ENCODE measurements at regions not wholly inside any gene's neighbourhood (a gene's known extent, or its start where the extent isn't known, plus 50 kb on each side); places are given as distances from the start of the nearest gene placed in this dataset.

DNA sequence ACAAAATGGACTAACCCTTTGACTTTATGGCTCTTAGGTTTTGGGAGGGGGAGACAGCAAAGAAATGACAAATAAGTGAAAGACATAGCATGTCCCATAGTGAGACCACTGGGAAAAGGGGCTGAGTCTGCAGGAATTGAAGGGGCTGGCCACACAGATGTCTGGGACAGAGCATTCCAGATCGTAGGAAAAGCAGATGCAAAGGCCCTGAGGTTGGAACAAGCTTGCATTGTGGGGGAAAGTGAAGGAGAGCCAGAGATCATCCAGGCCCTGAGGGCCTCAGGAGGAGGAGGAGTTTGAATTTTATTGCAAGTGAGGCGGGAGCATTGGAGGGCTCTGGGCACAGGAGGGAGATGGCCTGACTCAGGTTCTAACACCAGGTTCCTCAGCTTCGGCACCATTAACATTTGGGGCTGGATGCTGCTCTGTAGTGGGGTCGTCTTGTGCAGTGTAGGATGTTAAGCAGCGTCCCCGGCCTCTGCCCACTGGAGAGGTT, 97.5 kb downstream of the CEBPB start:
- no peak for DNase-seq

DNA sequence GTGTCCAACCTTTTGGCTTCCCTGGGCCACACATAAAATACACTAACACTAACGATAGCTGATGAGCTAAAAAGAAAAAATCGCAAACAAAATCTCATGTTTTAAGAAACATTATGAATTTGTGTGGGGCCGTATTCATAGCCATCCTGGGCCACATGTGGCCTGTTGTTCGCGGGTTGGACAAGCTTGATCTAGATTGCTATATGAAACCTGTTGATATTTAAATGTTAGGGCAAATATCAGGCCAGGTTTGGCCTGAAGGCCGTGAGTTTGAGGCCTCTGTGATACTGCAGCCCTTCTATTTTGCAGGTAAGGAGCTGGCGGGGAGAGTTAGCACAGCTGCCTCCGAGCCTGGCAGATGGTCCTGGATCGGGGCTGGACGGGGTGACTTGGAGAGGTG, 99.0 kb downstream of the CEBPB start:
- DNase-seq = no peak

DNA sequence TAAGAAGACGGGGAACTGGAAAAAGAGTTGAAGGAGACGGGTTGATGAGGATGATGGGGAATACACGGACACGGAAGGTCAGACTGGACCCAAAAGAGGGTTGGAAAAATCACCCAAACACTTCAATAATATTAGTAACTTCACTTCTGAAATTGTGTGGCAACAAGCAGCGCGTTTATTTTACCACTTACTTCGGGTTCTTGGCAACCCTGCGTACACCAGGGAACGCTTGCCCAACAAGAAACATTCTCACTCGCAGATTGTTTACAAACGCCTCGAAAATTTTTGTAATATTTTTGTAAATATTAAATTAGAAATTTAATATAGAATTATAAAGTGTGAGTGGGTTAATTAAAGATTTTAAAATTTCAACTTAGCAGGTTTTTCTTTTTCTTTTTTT, 99.5 kb downstream of the CEBPB start:
- no peak for DNase-seq

DNA sequence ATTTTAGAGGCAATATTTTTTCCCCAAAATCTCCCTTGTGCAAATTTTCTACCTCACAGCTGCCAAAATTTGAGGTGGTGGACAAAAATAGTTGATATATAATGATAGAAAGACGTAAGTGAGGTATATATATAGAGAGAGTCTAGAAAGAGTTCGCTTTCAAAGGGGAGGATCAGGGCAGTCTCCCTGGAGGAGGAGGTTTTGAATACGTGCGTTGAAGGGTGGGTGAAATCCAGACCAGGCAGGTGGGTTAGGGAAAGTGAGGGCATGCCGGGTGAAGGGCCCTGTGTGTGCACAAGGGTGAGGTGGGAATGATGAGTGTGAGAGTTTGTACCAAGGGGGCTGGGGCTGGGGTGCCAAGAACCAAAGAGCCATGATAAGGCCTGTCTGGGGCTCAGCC, 100.2 kb downstream of the CEBPB start:
- DNase-seq = no peak

DNA sequence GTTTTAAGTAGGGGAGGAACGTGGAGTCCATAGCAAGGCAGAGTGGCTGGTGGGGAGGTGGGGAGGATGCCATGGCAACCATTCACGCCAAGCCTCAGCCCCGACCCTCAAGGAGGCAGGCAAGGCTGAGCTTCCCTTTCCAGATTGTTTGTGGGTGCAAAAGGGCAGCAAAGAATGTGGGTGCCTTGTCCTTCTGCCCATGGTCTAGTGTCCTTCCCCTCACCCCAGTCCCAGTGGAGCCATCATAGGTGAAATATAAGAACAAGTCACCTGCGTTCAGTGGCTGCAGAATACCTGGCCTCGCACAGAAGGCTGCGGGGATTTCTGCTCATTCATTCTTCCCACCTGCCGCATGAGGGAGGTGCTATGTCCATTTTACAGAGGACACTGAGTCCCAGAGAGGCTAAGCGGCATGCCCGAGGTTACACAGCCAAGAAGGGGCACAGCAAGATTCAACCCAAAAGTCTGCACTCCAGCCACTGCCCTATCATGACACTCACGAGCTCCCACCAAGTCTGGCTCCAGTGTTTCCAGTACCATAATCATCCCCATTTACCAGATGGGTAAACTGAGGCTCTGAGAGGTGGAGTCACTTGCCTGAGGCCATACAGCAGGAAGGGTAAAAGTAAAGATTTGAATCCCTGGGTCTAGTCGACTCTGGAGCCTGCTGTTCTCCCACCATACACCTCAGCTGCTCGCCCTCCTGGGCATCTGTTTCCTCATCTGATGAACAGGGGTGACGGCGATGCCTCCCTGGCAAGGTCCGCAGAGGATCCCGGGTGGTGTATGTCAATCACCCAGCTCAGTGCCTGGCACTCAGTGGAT, 100.8 kb downstream of the CEBPB start:
- DNase-seq = no peak

DNA sequence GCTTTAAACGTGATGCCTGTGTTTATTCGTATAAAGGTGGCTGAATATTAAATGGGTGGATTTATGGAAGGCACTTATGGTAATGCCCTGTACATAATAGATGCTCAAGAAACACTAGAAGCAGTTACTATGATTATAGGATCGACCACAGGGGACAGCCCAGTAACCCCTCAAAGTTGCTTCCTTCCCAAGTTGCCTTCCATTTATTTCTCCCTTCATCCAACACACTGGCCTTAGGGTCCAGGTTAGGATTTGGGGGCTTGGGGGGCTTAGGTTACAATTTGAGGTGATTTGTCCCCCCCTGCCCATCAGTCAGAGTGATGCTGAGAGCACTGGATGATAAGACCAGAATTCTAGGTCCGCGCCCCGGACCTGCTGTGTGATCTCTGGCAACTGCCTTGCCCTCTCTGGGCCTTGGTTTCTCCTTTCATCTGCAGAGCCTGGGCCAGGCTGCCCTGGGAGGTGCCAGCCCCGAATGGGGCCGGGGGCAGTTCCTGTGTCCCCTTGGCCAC, 101.5 kb downstream of the CEBPB start:
- DNase-seq = no peak

DNA sequence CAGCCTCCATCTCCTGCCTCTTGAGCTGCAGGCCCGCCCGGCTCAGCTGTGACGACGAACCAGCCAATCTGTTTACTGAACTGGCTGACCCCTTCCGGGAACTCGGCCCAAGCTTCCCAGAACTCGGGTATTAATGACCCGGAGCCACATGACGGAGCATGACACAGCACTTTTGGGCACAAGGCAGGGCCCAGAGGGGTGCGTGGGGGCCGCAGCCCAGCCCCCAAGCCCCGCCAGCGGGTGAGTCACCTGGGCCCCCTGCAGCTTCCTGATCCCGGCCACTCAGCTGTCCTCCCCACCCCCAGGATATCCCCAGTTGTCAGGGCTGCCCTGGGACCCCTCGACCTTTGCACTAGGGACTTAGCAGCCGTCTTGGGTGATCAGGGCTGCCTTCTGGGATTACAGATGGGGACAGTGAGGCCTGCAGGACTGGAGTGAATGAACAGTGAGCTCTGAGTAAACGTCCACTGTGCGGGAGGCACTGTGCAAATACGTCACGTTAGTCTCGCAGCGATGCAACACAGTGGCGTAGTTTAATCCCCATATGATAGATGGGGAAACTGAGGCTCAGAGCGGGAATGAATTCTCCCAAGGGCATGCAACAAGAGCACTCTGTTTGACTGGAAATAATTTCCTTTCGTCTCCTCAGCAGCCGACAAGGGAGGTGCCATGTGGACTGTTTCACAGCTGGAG, 102.1 kb downstream of the CEBPB start:
- peak; percentile 66 to 72 for DNase-seq

DNA sequence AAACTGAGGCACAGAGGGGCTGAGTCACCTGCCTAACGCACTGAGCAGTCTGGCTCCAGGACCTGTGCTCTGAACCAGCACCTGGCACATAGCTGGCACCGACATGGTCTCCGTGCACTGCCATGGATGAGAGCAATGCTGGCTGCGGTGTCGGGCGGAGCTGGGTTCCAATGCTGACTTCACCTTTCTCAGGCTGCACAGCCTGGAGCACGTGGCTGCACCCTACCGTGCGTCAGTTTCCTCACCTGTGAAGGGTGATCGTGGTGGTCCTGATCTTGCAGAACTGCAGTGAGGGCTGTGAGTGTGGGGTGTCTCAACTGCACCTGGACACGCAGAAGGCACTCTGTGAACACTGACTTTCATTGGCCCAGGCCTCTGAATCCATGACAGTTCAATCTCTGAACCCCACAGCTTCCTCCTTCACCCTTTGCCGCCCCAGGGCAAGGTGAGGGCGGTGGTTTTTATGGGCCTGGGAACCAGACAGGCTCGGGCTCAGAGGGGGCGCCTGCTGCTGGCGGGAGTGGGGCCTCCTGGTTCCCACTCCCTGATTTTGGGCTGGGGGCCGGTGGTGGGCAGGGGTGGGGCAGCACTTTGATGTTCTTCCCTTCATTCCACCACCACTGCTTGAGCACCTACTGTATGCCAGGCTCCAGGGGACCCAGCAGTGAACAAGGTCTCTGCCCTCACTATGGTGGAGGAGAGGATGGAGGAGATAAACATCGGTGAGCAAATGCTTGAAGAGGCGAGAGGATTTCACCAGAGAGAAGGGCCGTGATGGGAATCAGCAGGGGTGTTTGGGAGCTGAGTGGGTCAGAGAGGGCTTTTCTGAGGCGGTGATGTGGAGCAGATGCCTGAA, 102.9 kb downstream of the CEBPB start:
- no peak for DNase-seq

DNA sequence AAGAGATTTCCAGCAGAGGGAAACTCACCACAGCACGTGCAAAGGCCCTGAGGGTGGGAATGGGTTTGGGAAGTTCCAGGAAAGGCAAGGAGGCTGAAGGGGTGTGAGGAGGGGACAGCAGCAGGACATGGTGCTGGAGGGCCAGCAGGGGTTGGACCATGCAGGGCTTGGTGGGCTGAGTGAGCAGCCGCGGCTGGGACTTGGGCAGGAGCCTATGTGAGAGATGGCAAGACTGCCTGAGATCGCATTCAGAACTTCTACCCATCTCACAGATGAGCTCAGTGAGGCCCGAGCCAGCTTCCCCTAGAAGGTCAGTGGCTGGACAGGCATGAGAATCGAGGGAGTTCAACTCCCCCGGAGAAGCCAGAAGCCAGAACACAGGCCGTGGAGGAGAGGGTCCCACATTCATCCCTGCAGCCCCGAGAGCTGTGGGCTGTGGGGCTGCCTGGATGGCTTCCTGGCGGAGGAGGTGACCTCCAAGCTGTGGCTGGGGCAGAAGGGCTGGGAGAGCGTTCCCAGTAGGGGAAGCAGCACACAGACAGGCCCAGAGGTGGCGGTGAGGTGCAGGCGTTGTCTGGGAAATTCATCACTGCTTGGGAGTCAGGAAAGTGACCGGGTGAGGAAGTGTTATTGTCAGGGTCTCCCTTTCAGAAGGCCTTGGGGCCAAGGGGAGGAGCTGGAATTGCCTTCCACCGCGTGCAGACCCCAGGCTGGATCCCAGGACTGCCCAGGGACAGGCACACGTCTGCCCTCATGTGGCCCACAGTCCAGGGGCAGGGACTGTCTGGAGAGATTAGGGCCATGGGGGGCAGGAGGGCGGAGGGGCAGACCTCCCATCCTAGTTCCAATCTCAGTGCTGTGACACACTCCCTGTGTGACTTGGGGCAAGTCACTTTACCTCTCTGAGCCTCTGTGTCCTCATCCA, 103.8 kb downstream of the CEBPB start:
- no peak for DNase-seq

DNA sequence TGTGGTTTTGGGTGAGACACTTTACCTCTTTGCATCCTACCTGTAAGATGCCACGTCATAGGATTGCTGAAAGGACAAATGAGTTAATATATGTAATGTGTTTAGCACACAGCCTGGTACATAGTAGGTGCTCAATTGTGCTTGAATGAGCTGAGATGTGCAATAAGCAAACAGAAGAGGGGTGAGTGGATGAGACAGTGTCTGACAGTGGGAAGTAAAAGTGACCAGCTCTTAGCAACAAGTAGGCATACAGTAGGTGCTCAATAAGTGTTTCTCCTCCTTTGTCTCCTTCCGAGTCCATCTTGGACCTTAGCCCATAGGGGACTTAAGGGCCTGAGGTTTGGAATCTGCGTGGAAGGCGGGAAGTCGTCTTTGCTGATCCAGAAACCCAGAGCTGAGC, 104.7 kb downstream of the CEBPB start:
- DNase-seq = no peak

DNA sequence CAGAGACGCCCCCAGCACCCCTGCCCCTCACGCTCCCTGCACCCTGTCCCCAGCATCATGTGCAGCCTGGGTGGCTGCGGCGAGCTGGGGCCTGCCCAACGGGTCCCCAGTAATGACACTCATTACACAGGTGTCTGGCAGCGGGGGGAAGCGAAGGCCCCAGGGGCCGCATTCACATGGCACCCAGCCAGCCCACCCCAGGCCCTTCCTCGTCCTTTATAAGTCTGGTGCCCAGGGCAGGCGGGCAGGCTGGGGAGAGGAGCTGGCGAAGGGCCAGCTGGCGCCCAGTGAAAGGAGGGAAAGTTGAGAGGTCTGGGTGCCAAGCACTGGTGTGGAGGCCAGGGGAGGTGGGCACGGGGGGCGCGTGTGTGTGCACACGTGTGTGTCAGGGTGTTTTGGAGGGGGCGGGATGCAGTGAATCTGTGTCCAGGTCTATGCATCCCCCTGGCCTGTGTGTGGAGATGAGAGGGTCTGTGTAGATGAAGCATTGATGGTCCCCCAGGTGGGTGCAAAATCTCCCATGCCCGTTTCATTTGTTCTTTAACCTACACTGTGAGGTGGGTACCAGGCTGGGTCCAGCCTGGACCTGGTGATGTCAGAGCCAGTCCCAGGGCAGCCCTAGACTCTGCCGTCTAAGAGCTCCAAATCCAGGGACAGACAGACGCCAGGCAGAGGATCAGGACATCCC, 105.3 kb downstream of the CEBPB start:
- DNase-seq = no peak

DNA sequence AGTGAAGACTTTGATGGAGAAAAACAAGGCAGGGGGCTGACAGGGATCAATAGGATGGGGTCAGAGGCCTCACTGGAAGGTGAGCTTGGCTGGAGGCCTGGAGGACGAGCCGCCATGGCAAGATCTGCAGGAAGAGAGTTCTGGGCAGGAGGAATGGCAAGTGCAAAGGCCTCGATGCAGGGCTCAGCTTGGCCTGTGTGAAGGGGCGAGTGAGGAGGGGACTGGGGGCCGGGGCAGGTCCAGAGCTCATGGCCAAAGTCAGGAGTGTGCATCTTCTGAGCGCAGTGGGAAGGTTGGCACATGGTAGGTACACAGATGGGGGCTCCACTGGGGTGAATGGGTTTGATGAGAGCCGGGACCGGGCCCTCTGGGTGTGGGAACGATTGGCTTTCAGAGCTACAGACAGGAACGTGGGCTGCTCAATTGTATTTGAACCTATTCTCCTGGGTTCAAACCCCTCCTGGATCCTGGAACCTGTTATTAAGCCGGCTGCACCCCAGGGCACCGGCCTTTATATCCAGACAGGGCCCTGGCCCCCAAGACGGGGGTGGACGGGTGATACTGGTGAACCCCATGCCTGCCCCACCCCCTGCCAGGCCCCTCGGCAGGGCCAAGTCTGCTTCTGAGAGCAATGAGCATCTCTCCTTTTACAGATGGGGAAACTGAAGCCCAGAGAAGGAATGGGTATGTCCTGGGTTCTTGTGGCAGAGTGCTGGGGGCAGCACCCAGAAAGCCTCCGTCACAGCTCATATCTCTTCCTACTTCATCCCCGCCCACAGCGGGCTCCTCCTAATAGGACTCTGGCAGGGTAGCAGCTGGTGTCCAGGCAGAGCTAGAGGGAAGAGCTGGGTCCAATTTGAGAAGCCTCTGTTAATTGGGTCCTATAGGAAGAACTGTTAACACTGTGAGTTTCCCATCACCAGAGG, 106.1 kb downstream of the CEBPB start:
- no peak for DNase-seq

DNA sequence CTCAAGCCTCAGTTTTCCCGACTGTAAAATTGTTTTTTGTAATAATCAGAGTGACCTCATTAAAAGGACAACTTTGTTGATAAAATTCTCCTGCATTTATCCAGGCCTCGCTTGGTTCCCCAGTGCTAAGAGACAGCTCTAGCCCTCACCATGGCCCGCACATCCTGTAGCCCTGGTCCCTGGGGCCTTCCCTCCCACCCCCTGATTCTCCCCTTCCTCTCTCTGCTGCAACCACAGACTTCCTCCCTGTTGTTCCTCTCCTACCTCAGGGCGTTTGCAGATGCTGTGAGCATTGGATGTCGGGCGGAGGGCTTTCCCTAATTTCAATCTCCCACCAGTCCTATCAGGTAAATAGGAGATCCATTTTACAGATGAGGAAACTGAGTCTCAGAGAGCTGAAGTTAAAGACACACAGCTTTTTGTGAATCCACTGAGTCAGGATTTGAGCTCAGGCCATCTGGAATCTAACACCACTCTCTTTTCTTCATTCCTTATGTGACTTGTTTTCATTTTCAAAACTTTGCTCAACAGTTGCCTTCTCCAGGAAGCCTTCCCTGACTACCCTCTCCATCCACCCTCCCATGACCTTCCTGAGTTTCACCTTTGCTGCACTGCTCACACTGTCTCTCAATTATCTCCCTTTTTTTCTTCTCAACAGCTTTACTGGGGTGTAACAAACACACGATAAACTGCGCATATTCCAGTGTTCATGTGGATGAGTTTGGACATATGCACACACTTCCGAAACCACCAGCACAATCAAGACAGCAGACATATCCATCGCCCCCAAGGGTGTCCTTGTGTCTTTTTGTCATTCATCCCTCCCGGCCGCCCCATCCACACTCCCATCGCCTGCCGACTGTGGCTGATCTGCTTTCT, 107.1 kb downstream of the CEBPB start:
- peak in 1 of 2 donors; percentile 52 for DNase-seq

DNA sequence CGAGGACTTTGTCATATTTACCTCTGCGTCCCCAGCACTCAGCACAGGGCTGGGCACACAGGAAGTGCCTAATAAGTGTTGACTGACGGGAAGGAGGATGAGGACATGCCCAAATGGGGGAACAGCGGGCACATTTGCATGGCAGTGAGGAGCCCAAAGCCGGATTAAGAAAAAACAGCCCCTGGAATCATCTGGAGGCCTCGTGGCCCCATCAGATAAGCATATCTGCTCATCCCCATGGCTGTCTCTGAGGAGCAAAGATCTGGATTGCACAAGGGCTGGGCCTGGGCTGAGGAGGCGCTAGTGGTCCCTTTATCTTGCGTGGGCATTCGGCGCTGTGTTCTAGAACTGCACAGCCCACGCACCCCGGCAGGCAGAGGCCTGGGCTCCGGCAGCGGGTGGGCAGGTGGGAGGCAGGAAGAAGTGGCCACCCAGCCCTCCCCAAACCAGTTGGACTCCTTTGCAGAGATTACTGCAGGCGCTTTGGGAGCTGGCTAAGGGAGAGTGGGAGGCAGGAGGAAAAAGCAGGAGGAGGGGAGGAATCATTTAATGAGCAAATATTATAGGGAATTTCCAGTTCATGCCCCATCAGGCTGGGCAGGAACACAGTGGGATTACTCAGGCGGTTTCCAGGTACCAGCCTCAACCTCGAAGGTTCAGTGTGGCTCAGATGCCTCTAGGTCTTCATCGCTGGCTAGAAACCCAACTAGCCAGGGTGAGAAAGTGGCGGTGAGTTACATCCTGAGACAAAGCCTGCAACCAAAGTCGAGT, 108.1 kb downstream of the CEBPB start:
- no peak for DNase-seq

DNA sequence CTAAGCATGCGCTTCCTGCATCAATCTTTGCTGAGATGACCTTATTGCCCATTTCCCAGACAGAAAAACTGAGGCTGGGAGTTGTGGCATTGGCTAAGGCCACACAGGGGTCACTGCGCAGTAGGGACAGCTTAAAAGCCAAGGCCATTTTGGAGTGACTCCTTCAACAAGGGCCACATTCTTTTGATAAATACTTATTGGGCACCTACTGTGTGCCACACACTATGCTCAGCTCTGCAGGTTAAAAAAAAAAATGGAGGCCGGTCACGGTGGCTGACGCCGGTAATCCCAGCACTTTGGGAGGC, 108.6 kb downstream of the CEBPB start:
- no peak for DNase-seq

DNA sequence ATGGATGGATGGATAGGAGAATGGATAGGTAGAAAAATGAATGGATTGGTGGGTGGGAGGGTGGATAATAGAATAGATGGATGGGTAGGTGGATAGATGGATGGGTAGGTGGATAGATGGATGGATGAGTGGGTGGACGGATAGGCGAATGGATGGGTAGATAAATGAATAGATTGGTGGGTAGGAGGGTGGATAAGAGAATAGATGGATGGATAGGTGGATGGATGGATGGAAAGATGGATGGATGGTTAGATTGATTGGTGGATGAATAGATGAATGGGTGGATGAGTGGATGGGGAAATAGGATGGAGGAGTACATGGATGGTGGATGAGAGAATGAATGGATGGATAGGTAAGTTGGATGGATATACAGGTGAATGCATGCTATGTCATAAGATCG, 110.5 kb downstream of the CEBPB start:
- DNase-seq = no peak

DNA sequence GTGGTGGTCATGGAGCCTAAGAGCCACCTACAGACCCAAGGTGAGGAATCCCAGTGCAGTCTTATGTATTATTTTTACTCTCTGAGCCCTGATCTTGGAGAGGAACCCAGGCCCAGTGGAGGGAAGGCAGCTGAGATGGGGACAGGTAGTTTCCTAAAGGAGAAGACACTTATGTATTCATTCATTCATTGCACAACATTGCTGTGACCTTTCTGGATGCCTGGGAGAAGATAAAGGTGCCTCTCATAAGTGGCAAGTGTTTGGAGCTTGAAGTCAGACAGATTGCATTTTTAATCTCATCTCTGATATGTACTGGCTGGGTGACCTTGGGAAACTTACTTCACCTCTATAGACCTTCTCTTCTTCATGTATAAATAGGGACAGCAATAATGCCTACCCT, 111.1 kb downstream of the CEBPB start:
- no peak for DNase-seq

DNA sequence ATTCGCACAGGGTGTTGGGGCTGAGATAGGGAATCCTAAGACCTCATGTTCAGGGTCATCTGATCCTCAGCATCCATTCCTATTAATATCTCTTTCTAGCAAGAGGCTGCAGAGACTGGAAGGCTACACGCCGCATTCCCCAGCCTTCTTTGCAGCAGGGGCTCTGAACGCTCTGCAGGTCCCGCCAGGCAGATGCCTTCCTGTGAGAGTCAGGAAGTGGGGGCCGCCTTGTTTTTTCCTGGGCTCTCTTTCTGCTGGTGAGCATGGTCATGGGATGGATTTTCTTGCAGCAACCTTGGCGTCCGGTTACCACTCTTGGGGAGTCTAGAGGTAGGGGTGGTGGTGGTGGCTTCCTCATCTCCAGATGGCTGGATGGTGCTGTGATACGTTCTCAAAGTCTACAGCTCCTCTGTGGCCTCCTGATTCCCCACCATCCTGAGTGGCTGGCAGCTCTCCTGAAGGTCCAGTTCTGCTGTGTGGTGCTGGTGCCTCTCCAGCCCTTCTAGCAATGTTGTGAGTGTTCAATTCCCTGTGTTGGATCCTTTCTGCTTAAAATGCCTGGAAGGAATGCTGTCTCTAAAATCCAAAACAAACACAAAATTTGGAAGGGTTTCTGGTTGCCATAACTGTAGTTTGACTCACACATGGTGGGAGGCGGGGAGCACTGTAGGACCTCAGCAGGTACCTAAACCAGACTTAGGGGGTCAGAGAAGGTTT, 111.9 kb downstream of the CEBPB start:
- DNase-seq = no peak

Measured in bone marrow (tissue), 2 donors.